Embryonic facial prominence (tissue), 1 donor: ENCODE measurements at regions not wholly inside any gene's neighbourhood (a gene's known extent, or its start where the extent isn't known, plus 50 kb on each side); places are given as distances from the start of the nearest gene placed in this dataset.
"Not testable (repeated sequence)": the region's sequence is repeated elsewhere in the genome, so short reads cannot be mapped to it uniquely, and the experiment has no call there.

ENCODE experiments used
- DNase-seq: peaks from one replicate; pipeline ENCODE4 v3.0.0-alpha.2; 2016; ENCODE audit errors: extremely low spot score

DNA sequence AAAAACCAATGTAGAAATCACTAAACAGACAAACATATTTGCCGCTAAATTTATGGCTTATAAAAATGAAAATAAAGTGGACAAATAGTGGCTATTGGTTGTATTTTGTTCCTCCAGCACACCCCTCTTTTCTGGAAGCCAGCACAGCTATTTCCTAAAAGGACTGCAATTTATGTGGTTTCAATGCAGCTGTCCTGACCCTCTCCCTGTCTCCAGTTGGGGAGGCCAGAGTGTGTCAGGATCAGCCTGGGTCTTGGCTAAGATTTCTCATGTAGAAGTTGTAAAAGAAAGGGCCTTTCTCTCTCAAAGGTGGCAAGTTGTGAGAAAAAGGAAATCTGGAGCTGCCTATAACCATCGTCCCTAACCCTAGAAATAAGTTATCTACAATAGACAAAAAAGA is 165.6 kb downstream of the ALDH8A1 start:
- DNase-seq = no peak

- DNase-seq = no peak
Measured at GRCh38 chr6:134778431-134778830, 171.5 kb downstream of the ALDH8A1 start.

- DNase-seq = no peak
Measured at GRCh38 chr6:134774201-134774638, 175.7 kb downstream of the ALDH8A1 start.

DNA sequence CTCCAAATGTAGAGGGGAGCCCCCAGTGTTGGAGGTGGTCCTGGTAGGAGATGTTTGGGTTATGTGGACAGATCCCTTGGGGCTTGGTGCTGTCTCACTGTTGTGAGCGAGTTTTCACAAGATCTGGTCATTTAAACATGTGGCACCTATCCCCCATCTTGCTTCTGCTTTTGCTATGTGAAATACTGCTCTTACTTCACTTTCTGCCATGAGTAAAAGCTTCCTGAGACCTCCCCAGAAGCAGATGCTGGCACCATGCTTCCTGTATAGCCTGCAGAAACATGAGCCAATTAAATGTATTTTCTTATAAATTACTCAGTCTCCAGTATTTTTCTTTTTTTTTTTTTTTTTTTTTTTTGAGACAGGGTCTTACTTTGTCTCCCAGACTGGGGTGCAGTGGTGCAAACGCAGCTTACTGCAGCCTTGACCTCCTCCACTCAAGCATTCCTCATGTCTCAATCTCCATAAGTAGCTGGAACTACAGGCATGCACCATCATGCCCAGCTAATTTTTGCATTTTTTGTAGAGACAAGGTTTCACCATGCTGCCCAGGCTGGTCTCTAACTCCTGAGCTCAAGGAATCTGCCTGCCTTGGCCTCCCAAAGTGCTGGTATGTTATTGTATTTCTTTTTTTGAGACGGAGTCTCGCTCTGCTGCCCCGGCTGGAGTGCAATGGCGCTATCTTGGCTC is 177.1 kb downstream of the ALDH8A1 start:
- DNase-seq = no peak

GRCh38 chr6:134768931-134769330 is 181.0 kb downstream of the ALDH8A1 start:
- no peak for DNase-seq

DNA sequence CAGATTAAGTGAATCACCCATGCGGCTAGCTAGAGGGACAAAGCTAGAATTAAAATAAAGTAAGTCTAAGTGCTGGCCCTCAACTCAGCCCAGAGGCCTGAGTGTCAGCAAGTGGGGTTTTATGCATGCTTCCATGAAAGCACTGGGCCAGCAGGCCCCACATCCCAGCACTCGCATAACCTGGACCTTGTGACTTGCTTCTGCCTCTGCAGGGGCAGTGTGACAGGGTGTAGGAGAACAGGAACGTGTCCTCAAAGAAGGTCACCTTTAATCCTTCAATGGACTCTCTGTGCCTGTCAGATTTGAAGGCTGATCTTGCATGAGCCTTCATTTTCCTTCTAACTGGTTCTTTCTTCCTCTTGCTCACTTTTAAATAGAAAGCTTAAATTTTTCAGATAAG is 183.4 kb downstream of the ALDH8A1 start:
- no peak for DNase-seq

GRCh38 chr6:134764741-134765140 is 185.2 kb downstream of the ALDH8A1 start:
- no peak for DNase-seq

GRCh38 chr6:134763575-134763974 is 186.3 kb downstream of the ALDH8A1 start:
- DNase-seq = not testable (repeated sequence)

DNA sequence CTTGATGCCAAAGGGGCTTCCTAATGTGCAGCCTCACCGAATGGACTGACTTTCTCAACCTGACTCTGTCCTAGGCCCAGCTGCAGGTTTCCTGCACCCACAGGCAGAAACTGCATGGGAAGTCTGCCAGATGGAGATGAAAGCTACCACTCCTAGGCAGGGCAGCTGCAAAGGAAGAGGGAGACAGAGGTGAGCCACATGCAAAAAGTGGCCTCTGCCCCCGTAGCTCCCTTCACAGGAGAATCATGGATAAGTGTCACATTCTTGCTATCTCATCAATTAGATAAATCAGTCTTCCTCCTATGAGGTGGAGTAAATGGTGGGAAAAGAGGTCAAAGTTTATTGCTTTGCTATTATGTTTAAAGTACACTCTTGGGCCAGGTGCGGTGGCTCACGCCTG is 191.3 kb downstream of the ALDH8A1 start:
- DNase-seq = no peak

DNA sequence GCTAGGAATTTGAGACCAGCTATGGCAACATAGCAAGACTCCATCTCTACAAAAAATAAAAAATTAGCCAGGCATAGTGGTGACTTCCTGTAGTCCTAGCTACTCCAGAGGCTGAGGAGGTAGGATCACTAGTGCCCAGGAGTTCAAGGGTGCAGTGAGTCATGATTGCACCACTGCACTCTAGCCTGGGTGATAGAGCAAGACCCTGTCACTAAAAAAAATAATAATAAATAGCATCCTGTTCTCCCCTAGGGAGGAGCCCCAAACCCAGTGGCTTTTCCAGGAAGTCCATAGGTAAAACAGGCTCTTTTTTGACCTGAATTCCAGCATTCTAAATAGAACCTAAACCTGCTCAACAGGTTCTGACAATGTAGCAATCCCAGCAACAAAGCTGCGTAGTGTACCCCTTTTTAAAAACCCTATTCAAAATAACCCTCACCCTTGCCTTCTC is 192.0 kb downstream of the ALDH8A1 start:
- no peak for DNase-seq

DNA sequence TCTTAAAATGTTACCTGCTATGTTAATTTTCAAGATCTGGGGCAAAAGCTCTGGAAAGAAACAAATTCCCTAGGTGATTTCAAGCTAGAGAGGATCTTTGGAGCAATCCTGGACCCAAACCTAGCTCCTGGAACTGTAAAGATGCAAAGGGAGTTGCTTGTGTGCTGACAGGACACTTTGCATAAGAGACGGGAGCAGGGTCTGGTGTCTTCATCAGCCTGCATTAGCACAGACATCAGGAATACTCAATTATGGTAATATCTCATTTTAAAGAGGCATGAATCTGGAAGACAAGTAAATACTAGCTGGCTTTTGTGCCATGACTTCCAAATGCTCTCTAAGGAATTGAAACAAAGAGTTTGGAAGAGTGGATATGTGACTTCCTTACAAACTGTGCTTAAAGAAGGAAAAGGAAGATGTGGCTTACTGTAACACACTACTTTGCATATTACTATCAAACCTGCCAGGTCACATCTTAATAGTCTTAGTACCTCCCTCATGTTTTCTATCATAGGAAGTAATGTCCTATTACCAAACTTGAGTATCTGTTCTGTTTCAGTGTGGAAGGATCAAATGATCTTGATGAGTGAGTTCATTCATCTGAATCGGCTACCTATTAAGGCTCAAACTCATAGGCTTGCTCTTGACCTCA is 193.4 kb downstream of the ALDH8A1 start:
- no peak for DNase-seq

DNA sequence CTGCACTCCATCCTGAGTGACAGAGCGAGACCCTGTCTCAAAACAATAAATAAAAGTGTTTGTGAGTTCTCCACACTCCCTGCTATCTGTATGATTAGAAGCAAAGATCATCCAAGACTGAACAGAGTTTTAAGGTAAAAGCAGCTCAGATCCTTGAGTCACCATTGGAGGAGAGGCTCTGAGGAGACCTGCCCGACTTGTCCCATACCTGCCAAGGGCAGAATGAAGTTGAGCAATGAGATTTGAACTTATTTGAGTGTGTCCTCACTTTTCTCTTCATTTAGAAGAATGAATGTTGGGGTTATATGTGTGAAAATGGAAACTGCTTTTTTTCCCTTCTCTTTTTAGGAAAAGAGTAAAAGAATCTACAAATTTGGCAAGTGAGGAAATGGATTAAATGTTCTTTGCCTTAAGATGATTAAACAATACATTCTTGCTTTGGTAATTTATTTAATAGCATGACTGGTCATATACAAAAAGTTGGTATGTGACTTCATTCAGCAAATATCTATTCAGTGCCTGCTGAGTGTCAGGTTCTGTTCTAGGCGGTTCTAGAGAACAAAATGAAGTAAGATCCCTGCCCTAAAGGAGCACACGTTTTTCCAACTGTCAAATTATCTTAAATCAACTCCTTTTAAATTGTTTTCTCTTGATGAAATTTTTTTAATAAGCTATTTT is 195.7 kb downstream of the ALDH8A1 start:
- no peak for DNase-seq

GRCh38 chr6:134753001-134753400 is 196.9 kb downstream of the ALDH8A1 start:
- DNase-seq = no peak

- DNase-seq = no peak
Measured at GRCh38 chr6:134752445-134752844, 197.5 kb downstream of the ALDH8A1 start.

- DNase-seq = no peak
Measured at GRCh38 chr6:134750669-134751068, 199.2 kb downstream of the ALDH8A1 start.

DNA sequence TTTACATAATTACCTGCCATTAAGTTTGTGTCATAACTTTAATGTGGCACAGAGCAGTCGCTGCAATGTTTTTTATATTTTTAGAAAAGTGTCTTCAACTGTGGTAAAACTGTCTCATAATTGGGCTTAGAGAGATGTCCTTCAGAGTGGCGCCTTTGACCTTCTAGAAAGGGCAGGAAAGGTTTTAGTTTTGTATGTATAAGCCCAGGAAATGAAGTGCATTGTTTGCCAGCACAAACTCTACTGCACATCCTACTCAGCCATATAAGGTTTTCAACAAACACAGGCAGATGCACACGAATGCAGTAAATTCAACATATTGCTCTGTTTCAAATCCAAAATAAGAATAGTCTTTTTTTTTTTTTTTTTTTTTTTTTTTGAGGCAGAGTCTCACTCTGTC is 201.4 kb downstream of the ALDH8A1 start:
- DNase-seq = no peak

DNA sequence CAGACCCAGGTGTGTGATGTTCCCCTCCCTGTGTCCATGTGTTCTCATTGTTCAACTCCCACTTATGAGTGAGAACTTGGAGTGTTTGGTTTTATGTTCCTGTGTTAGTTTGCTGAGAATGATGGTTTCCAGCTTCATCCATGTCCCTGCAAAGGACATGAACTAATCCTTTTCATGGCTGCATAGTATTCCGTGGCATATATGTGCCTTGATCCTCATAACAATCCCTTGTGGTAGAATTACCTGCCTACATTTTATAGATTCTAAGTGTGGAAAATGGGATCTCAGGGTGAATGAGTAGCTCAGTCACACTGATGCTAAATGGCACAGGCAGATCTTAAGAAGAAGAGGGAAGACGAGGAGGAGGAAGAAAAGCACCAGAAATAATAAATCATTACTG is 202.7 kb downstream of the ALDH8A1 start:
- not testable (repeated sequence) for DNase-seq

DNA sequence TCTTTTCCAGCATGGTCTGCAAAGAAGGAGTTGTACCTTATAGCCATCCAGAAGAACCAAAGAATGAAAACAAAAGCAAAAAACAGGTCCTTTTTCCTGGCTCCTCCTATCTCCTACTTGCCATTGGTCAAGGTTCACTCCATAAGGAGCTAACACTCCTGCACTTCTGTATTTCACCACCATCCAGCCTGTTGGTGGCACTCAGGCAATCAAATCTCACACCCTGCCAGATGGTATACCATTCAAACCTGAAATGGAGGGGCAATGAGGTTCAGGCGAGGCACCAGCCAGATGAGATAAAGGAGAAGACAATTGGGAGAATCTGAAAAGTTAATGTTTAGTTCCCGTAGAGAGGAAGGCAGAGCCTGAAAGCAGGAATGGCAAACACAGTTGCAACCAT is 203.8 kb downstream of the ALDH8A1 start:
- no peak for DNase-seq

DNA sequence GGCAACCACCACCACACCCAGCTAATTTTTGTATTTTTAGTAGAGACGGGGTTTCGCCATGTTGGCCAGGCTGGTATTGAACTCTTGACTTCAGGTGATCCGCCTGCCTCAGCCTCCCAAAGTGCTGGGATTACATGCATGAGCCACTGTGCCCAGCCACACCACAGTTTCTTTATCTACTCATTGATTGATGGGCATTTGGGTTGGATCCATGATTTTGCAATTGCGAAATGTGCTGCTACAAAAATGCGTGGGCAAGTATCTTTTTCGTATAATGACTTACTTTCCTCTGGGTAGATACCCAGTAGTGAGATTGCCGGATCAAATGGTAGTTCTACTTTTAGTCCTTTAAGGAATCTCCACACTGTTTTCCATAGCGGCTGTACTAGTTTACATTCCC is 204.7 kb downstream of the ALDH8A1 start:
- not testable (repeated sequence) for DNase-seq

DNA sequence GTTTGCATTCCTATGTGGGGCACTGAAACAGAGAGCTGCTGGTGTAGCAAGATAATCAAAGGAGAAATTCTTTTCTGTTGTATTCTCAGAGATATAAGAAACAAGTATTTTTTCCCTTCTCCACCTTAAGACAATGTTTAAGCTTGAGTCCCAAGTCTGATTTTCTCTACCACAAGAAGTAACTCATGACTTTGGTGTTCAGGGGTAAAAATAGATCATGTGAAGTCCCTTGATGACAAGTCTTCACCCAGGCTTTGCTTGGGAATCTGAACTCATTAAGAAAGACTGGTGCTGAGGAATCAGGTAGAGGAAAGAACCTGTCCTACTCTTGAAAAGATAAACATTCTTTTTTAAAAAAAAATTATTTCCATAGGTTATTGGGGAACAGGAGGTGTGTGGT is 205.6 kb downstream of the ALDH8A1 start:
- no peak for DNase-seq

- no peak for DNase-seq
Measured at GRCh38 chr6:134741200-134741536, 208.7 kb downstream of the ALDH8A1 start.

DNA sequence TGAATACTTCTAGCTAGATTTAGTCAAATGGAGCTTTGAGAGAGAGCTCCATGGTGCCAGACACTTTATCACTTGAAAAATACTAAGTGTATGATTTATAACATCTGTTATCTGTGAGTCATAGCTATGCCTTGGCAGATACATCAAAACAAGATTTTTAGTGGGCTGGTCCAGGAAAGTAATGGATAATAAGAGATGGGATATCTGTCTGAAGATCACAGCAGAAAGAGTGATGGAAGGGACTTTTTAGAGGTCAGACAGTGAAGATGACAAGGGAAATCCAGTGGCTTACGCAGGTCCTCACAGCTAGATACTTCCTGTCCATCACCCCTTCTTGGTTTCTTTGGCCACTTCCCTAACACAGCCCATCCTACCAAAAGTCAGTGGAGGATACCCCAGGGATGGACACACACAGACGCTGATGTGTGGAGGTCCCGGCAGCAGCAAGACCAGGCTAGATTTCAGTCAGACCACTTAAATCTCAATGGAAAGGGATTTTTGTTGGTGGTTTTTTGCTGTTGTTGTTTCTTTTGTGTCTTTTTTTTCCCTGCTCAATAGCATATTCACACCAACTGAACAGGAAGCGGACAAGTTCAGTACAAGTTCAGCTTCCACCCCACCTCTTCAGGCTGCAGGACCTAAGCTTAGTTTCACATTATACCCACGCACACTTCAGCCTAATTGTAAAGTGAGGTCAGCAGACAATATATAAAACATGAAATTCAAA is 209.3 kb downstream of the ALDH8A1 start:
- DNase-seq = no peak

DNA sequence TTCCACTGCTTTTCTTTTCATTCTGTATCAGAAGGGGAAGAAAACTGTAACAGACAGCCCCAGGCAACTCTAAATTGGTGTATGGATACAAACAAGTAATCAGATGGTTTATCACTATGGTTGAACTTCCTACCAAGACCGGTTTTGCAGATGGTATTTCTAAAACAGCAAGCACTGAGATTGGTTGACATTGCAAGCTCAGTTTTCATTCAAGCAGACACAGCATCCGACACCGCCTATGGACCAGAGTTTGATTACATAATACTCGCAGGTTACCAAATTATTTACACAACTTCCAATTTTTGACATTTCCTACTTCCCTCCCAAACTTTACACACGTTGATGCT is 209.9 kb downstream of the ALDH8A1 start:
- DNase-seq = no peak
